SK-N-SH (cell line): ENCODE measurements at regions not wholly inside any gene's neighbourhood (a gene's known extent, or its start where the extent isn't known, plus 50 kb on each side); places are given as distances from the start of the nearest gene placed in this dataset.

Experiments used
- CTCF ChIA-PET: fragments of 300-600, 350-600 bp; formaldehyde crosslinking; extraction: SDS; loops from one replicate; lab custom pipeline; 2021; lab: Yijun Ruan, JAX
- POLR2A ChIA-PET: fragments of 350-600 bp; sonication (Branson Sonifier 250); formaldehyde crosslinking; extraction: SDS; loops from one replicate; lab custom pipeline; 2020; ENCODE audit warnings: antibody characterized with exemption, inconsistent platforms; lab: Yijun Ruan, JAX
- DNase-seq: peaks from one replicate; pipeline ENCODE4 v3.0.0; 2012
- H2AFZ ChIP-seq: fragments of 200-600 bp; sonication (generic); 2 replicates; pipeline ENCODE4 v1.8.1; 2016; ENCODE audit warnings: antibody characterized with exemption, mild to moderate bottlenecking, low read depth
- H3F3A ChIP-seq: fragments of 200-600 bp; sonication (generic); replicated peaks from 2 replicates; pipeline ENCODE3; 2016; ENCODE audit warnings: antibody characterized with exemption, mild to moderate bottlenecking; ENCODE audit not compliant: insufficient read depth
- H3K27ac ChIP-seq, 2 experiments: fragments of 200-500 bp in 1 of 2; fragments of 200-600 bp in 1 of 2; sonication (Bioruptor generic) in 1 of 2; sonication (generic), shearing (Covaris generic) in 1 of 2; 2 replicates each; pipeline versions ENCODE4 v1.5.1 to v1.6.1; 2014 to 2016; ENCODE audit warnings: low read depth in 2 of 2, inconsistent platforms in 1 of 2, low read length in 1 of 2, mild to moderate bottlenecking in 1 of 2, mixed read lengths in 1 of 2
- H3K27me3 ChIP-seq: fragments of 200-600 bp; sonication (generic), shearing (Covaris generic); 2 replicates; pipeline ENCODE4 v1.6.1; 2016; ENCODE audit warnings: mixed run types; ENCODE audit not compliant: insufficient read depth
- H3K36me3 ChIP-seq, 2 experiments: fragments of 200-500 bp in 1 of 2; fragments of 200-600 bp in 1 of 2; sonication (Bioruptor generic) in 1 of 2; sonication (generic) in 1 of 2; replicated peaks in 1 of 2; 2 replicates each; pipeline versions ENCODE3 to v1.5.1; 2014 to 2016; ENCODE audit warnings: low read length in 1 of 2, mild to moderate bottlenecking in 1 of 2; ENCODE audit not compliant: insufficient read depth in 2 of 2, control insufficient read depth in 1 of 2
- H3K4me1 ChIP-seq, 2 experiments: fragments of 200-500 bp in 1 of 2; fragments of 200-600 bp in 1 of 2; sonication (Bioruptor generic) in 1 of 2; sonication (generic), shearing (Covaris generic) in 1 of 2; 2 replicates each; pipeline versions ENCODE4 v1.5.1 to v1.6.1; 2014 to 2016; ENCODE audit warnings: low read depth in 1 of 2, low read length in 1 of 2, mixed run types in 1 of 2; ENCODE audit not compliant: insufficient read depth in 2 of 2, control insufficient read depth in 1 of 2
- H3K4me2 ChIP-seq: fragments of 200-600 bp; sonication (generic), shearing (Covaris generic); 2 replicates; pipeline ENCODE4 v1.6.1; 2017; ENCODE audit warnings: mixed run types
- H3K4me3 ChIP-seq, 2 experiments: fragments of 200-500 bp in 1 of 2; fragments of 200-600 bp in 1 of 2; sonication (Bioruptor generic) in 1 of 2; sonication (generic), shearing (Covaris generic) in 1 of 2; 2 replicates each; pipeline versions ENCODE4 v1.5.1 to v1.8.1; 2014 to 2016; ENCODE audit warnings: low read depth in 2 of 2, inconsistent platforms in 1 of 2, low read length in 1 of 2, mild to moderate bottlenecking in 1 of 2, mixed read lengths in 1 of 2, moderate library complexity in 1 of 2
- H3K79me2 ChIP-seq: fragments of 200-600 bp; sonication (generic); 2 replicates; pipeline ENCODE4 v1.8.1; 2017; ENCODE audit warnings: mild to moderate bottlenecking; ENCODE audit not compliant: insufficient read depth
- H3K9ac ChIP-seq: fragments of 200-600 bp; sonication (generic); 2 replicates; pipeline ENCODE4 v1.6.1; 2017; ENCODE audit warnings: mixed run types
- H3K9me2 ChIP-seq: fragments of 200-600 bp; sonication (generic); 2 replicates; pipeline ENCODE4 v1.6.1; 2017; ENCODE audit warnings: mixed run types
- H3K9me3 ChIP-seq: fragments of 200-600 bp; sonication (generic); 2 replicates; pipeline ENCODE4 v1.6.1; 2017; ENCODE audit warnings: mixed run types, mild to moderate bottlenecking, moderate library complexity
- H4K20me1 ChIP-seq: fragments of 200-600 bp; sonication (generic); 2 replicates; pipeline ENCODE4 v1.6.1; 2017; ENCODE audit warnings: mild to moderate bottlenecking, mixed run types; ENCODE audit not compliant: insufficient read depth
- CTCF ChIP-seq: fragments of 200-600 bp; sonication (generic); IDR thresholded peaks from 2 replicates; pipeline ENCODE4 v1.6.1; 2017; ENCODE audit warnings: antibody characterized with exemption, mild to moderate bottlenecking, moderate library complexity
- EP300 ChIP-seq, 2 experiments: IDR thresholded peaks; 2 replicates each; pipeline versions ENCODE4 v1.4.0 to v1.6.1; 2012; ENCODE audit warnings: borderline replicate concordance in 1 of 2, low read depth in 1 of 2, low read length in 1 of 2
- FOSL2 ChIP-seq: IDR thresholded peaks from 2 replicates; pipeline ENCODE4 v1.4.0; 2012; ENCODE audit warnings: low read depth, mild to moderate bottlenecking, moderate library complexity, borderline replicate concordance
- FOXJ3 ChIP-seq: sonication (generic); formaldehyde crosslinking; IDR thresholded peaks from 2 replicates; pipeline ENCODE4 v1.5.1; 2020; ENCODE audit warnings: mild to moderate bottlenecking, missing genetic modification reagents
- FOXM1 ChIP-seq: IDR thresholded peaks from 2 replicates; pipeline ENCODE4 v1.4.0; 2012; ENCODE audit warnings: low read depth, mild to moderate bottlenecking
- GABPA ChIP-seq: IDR thresholded peaks from 2 replicates; pipeline ENCODE4 v1.4.0; 2012; ENCODE audit warnings: low read depth, mild to moderate bottlenecking
- GATA2 ChIP-seq: sonication (generic); formaldehyde crosslinking; IDR thresholded peaks from 2 replicates; pipeline ENCODE4 v1.5.0; 2020; ENCODE audit warnings: mild to moderate bottlenecking, missing genetic modification reagents
- JUND ChIP-seq: IDR thresholded peaks from 2 replicates; pipeline ENCODE4 v1.4.0; 2012
- MEF2A ChIP-seq: IDR thresholded peaks from 2 replicates; pipeline ENCODE4 v1.4.0; 2012; ENCODE audit warnings: low read depth, borderline replicate concordance
- MXI1 ChIP-seq: IDR thresholded peaks from 2 replicates; pipeline ENCODE4 v1.6.1; 2012; ENCODE audit warnings: mild to moderate bottlenecking, low read depth, low read length, improper control_type of control experiment
- RCOR1 ChIP-seq: fragments of 150-350 bp; IDR thresholded peaks from 2 replicates; pipeline ENCODE4 v1.6.1; 2017; ENCODE audit warnings: antibody characterized with exemption, low read length
- REST ChIP-seq: IDR thresholded peaks from 2 replicates; pipeline ENCODE4 v1.6.1; 2012; ENCODE audit warnings: mild to moderate bottlenecking, low read depth, low read length, moderate library complexity
- RFX5 ChIP-seq: IDR thresholded peaks from 2 replicates; pipeline ENCODE4 v1.6.1; 2012; ENCODE audit warnings: mild to moderate bottlenecking, improper control_type of control experiment, low read length
- RXRA ChIP-seq: IDR thresholded peaks from 2 replicates; pipeline ENCODE4 v1.4.0; 2012; ENCODE audit warnings: low read depth, mild to moderate bottlenecking, borderline replicate concordance
- SIN3A ChIP-seq: IDR thresholded peaks from 2 replicates; pipeline ENCODE4 v1.6.1; 2012; ENCODE audit warnings: low read depth, mild to moderate bottlenecking, low read length, moderate library complexity, borderline replicate concordance
- SMC3 ChIP-seq: IDR thresholded peaks from 2 replicates; pipeline ENCODE4 v1.6.1; 2012; ENCODE audit warnings: low read depth, low read length, improper control_type of control experiment
- TCF12 ChIP-seq: IDR thresholded peaks from 2 replicates; pipeline ENCODE4 v1.4.0; 2012
- USF2 ChIP-seq: fragments of 150-350 bp; IDR thresholded peaks from 2 replicates; pipeline ENCODE4 v1.6.1; 2017; ENCODE audit warnings: antibody characterized with exemption, low read length, low read depth, borderline replicate concordance
- WGBS: methylation state at CpG from one replicate; pipeline ENCODE4 v1.1.6; 2017; ENCODE audit warnings: low lambda C conversion rate; 5-methylcytosine and 5-hydroxymethylcytosine counted together
- TF ChIP-seq, protein P1 (sequence below): IDR thresholded peaks from 2 replicates; pipeline ENCODE4; 2012
- TF ChIP-seq, protein P2 (sequence below): IDR thresholded peaks from 2 replicates; pipeline ENCODE4 v1.4.0; 2012; ENCODE audit warnings: low read depth, borderline replicate concordance

DNA sequence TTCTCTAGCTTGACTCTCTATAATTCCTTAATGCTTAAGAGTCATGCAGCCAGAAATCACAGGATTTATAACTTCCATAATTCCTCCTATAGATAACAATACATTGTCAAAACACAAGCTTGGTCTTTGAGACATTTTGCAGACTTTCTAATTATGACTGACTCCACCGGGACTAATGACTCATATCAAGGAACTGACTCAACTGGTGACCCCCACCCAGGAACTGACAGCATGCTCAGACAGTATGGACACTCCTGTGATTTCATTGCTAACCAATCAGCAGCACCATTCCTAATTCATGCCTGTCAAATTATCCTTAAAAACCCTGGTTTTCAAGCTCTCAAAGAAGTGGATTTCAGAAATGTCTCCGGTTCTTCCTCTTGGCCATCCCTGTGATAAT, 670.5 kb upstream of the IMPG1 start:
- no peak overlapping the region for H2AFZ ChIP-seq
- no peaks in the 10 kb centered on the region for H3K79me2 ChIP-seq
- TF ChIP-seq SMC3 = no peak
- no peak for TF ChIP-seq GABPA
- no peak for TF ChIP-seq USF2
- TF ChIP-seq FOXM1 = no peak
- no peak for TF ChIP-seq RXRA
- no peak for TF ChIP-seq JUND
- no peak for TF ChIP-seq CTCF
- no peak for TF ChIP-seq RFX5
- TF ChIP-seq TCF12 = no peak
- TF ChIP-seq GATA2 = no peak
- no peak for TF ChIP-seq REST
- no peak for TF ChIP-seq RCOR1
- no peak for TF ChIP-seq SIN3A
- TF ChIP-seq MXI1 = no peak
- no peak for TF ChIP-seq EP300 (IDR thresholded peaks at IDR 0.05; ENCODE audit: borderline replicate concordance in 1 of 2, low read depth in 1 of 2, low read length in 1 of 2)
- TF ChIP-seq, protein P1, sequence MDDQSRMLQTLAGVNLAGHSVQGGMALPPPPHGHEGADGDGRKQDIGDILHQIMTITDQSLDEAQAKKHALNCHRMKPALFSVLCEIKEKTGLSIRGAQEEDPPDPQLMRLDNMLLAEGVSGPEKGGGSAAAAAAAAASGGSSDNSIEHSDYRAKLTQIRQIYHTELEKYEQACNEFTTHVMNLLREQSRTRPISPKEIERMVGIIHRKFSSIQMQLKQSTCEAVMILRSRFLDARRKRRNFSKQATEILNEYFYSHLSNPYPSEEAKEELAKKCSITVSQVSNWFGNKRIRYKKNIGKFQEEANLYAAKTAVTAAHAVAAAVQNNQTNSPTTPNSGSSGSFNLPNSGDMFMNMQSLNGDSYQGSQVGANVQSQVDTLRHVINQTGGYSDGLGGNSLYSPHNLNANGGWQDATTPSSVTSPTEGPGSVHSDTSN = no peak
- TF ChIP-seq FOSL2 = no peak
- TF ChIP-seq, protein P2, sequence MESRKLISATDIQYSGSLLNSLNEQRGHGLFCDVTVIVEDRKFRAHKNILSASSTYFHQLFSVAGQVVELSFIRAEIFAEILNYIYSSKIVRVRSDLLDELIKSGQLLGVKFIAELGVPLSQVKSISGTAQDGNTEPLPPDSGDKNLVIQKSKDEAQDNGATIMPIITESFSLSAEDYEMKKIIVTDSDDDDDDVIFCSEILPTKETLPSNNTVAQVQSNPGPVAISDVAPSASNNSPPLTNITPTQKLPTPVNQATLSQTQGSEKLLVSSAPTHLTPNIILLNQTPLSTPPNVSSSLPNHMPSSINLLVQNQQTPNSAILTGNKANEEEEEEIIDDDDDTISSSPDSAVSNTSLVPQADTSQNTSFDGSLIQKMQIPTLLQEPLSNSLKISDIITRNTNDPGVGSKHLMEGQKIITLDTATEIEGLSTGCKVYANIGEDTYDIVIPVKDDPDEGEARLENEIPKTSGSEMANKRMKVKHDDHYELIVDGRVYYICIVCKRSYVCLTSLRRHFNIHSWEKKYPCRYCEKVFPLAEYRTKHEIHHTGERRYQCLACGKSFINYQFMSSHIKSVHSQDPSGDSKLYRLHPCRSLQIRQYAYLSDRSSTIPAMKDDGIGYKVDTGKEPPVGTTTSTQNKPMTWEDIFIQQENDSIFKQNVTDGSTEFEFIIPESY = no peak
- TF ChIP-seq MEF2A = no peak
- no peak for TF ChIP-seq FOXJ3 (CRISPR knock-in tag)
- H3K9me2 ChIP-seq = no peaks in the 10 kb centered on the region
- H4K20me1 ChIP-seq = no peaks in the 10 kb centered on the region
- no peak overlapping the region for H3K4me3 ChIP-seq
- WGBS = 0% methylated on average over 1 of the region's 2 CpGs
- no peak overlapping the region for H3K27ac ChIP-seq
- no peaks in the 10 kb centered on the region for H3K4me1 ChIP-seq
- H3K4me2 ChIP-seq = no peak overlapping the region
- ChIA-PET CTCF (no interaction called here), POLR2A (no interaction called here)
- no peaks in the 10 kb centered on the region for H3F3A ChIP-seq
- H3K27me3 ChIP-seq = no peaks in the 10 kb centered on the region
- H3K9ac ChIP-seq = no peak overlapping the region
- DNase-seq = no peak
- no peaks in the 10 kb centered on the region for H3K9me3 ChIP-seq
- H3K36me3 ChIP-seq = no peaks in the 10 kb centered on the region
